NCI-H2029 (cell line): ENCODE measurements at regions not wholly inside any gene's neighbourhood (a gene's known extent, or its start where the extent isn't known, plus 50 kb on each side); places are given as distances from the start of the nearest gene placed in this dataset.
"Not testable (repeated sequence)": the region's sequence is repeated elsewhere in the genome, so short reads cannot be mapped to it uniquely, and the experiment has no call there.

Experiments used
- DNase-seq: peaks from one replicate; lab custom pipeline; 2025; lab: John Stamatoyannopoulos, UW

DNA sequence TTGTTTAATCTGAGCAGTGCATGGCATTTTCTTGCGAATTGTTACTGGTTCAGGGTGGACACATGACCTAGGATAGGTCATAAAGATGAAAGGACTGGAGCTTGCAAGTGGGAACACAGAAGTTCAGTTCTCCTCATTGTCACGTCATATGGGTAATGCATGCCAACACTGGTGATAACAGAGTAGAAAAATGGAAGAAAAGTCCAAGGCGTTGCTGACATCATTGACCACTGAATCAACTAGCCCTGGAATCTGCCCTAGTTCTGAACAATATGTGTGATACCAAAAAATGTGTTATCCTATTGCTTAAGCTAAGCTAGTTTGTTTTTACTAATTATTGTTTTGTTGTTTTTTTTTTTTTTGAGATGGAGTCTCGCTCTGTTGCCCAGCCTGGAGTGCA lies 234.2 kb upstream of the MAF start:
- no peak for DNase-seq

DNA sequence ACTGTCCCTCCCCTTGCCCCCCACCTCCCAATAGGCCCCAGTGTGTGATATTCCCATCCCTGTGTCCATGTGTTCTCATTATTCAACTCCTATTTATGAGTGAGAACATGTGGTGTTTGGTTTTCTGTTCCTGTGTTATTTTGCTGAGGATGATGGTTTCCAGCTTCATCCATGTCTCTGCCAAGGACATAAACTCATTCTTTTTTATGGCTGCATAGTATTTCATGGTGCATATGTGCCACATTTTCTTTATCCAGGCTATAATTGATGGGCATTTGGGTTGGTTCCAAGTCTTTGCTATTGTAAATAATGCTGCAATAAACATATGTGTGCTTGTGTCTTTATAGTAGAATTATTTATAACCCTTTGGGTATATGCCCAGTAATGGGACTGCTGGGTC lies 233.5 kb upstream of the MAF start:
- DNase-seq: not testable (repeated sequence)

DNA sequence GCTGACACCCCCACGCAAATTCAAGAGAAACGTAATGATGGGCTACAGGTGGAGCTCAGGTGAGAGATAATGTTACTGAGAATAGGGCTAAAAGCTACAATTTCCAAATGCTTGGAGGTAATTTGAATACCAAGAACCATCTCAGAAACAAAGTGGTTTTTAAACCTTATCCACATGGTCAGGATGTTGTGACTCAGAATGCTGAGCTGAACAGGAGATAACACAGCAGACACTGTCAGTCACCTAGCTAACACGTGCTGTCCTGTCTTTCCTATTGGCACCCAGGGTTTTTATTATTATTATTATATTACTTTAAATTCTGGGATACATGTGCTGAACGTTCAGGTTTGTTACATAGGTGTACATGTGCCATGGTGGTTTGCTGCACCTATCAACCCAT lies 233.0 kb upstream of the MAF start:
- no peak for DNase-seq

DNA sequence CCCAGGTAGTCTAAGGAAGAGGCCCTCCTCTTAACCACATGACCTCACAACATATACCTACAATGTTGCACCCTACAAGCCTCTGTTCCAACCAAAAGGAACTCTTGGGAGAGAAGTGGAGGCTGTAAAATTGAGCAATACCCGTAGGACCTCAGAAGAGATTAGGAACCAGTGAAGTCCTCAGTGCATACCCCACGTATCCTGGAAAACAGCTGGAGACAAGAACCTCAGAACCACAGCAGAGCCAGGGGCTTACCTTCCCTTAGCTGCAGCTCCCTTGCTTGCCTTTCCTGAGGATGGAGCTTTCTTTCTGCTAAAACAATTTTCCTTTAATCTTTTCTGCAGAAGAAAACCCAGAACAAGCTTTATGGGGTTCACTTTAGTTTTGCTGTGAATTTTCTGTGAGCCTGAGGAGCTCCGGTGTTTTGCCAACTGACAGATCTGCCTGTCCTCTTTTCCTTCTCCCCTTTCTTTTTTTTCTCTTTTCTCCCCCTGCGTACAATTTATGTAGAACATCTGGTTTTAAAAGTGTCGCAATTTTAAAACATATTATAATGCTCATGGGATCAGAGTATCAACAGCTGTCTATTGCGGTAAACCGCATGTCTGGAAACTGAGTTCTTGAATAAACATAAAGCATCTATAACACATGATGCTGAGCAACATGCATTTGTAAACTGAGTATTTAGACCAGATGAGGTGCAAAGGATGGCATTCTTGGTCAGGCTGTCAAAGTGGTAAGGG lies 226.4 kb upstream of the MAF start:
- DNase-seq: no peak

DNA sequence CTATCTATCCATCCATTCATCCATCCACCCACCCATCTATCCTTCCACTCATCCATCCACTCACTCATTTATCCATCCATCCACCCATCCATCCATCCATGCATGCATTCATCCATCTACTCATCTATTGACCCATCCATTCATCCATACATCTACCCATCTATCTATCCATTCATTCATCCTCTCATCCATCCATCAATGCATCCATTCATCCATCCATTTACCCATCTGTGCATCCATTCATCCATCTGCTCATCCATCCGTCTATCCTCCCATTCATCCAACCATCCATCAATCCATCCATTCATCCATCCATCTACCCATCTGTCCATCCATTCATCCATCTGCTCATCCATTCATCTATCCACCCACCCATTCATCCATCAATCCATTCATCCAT lies 224.5 kb upstream of the MAF start:
- no peak for DNase-seq

DNA sequence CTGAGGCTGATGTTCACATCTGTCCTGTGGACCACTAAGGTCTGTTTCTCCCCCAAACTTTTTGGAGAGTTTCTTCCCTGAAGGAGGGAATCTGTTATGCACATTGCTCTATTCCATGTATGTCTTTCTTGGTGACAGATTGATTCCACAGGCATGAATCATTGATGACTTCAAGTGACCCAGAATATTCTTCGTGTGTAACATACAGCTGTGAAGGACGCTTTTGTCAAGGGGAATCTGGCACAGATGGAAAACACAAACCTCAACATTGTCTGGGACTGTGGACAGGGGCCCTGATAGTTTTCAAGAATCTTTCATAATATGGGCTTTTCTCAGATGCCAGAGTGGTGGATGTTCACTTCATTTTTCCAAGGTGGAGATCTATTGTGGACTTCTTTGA lies 223.1 kb upstream of the MAF start:
- no peak for DNase-seq

DNA sequence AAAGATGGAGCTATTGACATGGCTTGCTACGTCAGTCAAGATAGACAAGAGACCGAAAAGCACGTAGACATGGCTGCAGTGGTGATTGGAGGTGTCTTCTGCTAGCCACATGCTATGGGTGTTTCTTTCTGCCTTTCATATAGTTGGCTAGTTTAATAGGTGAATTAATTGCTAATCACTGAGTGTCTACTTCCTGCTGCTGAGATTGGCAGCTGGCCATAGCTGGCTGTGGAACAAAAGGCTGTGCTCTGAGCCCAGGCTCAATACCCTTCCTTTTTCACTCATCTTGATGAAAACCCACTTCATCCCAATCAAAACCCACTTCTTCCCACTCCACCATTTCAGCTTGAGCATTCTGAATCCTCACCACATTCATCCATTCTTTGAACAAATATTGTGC lies 221.4 kb upstream of the MAF start:
- no peak for DNase-seq

DNA sequence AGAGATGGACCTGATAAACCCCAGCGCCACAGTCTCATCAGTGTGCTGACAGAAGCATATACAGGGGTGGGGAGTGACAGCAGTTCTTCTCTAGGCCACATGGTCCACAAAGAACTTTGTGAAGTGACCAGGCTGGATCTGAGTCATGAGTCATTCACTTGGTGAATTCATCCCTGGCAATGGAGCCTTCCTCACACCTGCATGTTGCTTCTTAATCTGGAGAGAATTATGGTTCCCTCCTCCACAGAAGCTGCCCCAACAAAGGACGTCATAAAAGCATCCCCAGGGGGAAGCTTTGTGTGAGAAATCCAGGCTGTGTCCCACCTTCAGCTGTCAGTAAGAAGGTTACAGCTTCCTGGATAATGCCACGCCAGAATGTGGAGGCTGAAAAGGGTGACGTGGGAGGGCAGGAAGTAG lies 215.6 kb upstream of the MAF start:
- DNase-seq: no peak

DNA sequence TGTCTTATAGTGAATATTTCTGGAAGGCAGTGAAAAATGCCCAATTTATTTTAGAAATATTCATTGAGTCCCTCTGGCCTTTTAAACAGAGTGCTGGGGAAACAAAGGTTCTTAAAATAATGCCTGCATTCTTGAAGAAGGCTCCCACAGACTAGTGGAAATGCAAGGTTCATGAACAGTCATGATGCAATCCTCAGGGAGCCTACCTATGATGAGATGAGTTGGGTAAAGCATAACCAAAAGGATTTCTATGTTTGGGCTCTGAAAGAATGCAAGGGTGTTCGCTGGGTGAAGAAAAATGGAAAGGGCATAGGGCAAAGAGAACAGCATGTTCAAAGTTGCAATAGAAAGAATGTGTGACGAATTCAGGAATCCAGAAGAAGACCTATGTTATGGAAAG lies 214.5 kb upstream of the MAF start:
- no peak for DNase-seq

DNA sequence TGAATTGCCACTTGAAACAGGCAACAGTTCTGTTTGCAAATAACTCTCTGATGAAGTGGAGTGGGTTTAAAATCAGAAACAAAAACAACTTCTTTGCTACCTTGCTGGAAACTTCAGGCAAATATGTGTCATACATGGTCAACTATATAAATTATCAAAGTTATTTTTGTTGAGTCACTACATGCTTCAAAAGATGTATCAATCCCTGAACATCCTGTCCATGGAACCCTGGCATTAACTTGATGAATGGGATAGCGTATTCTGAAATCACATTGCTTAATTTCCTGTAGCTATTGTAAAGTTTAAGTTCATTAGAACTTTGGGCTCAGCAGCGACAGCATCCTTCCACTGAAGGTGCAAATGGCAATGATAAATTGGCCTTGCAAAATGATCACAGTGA lies 213.6 kb upstream of the MAF start:
- no peak for DNase-seq

DNA sequence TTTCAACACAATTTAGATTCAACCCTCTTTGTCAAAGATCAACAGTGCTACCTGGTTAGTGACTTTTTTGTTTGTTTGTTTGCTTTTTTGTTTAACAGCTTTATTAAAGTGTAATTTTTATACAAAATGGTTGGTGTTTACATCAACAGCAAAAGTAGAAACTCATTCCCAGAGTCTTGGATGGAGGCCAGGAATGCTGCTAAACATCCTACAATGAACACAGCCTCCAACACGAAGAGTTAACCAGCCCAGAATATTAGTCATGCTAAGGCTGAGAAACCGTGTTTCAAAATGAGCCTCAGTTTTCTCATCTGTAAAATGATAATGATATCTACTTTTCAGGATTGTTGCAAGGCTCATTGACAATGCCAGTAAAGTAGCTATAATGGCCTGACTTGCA lies 211.0 kb upstream of the MAF start:
- no peak for DNase-seq

DNA sequence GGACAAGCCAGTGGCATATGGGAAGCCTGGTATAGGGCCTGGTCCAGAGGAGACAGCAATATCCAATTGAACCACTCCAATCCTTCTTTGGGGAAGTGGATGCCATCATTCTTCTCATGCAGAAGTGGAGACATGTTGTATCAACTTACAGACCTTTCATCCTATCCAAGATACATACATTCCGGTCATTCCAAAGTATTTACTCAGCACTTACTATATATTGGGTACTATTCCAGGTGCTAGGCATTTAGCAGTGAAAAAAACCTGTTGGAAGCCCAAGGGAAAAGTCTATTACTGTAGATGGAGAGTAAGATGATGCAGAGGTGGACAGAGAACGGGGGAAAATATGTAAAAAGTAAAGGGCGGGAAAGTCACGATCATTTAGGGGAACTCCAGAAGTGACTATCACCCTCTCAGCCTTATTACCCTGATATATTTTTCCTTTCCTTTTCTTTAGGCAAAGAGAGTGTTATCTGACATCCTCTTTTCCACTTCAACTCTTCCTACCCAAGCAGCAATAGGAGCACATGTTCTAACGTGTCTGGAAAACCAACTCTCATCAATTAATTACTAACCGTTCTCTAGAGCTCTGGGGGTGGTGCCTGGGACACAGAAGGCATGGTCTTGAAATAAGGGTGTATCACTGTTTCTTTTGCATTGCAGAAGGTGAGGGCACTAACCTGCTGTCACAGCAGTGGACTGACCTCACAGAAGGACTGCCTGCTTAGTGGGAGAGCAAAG lies 210.1 kb upstream of the MAF start:
- no peak for DNase-seq

DNA sequence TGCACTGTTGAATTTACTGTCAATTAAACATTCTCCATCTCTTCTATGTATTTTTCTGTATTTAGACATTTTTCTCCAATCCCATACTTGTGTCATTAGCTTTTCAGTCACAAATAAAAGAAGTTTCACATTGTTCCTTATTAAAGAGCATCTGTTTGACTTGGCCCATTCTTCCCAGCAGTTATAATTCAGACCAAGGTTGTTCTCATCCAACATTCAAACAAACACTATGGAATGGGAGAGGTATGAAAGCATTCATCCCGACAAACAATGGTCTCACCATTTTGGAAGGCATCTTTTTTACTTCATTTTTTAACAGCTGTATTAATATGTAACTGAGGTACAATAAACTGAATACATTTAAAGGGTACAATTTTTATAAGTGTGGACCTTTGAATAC lies 208.8 kb upstream of the MAF start:
- DNase-seq: no peak

DNA sequence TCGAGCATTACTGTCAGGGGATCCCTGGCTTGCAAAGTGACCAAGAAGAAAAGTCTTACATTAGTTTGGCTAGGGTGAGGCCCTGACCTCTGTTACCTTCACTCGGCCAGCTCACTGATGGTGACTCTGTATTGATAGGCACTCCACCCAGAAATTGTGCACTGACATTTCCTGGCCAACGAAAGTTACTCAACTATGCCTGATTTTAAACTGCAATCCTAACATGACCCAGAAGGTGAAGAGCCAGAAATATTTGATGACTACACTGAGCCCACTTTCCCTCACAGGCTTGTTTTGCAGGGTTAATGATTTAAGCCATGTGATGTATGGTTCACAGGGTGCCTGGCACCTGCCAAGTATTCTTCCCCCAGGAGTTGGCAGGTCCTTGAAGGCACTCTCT lies 208.2 kb upstream of the MAF start:
- no peak for DNase-seq

DNA sequence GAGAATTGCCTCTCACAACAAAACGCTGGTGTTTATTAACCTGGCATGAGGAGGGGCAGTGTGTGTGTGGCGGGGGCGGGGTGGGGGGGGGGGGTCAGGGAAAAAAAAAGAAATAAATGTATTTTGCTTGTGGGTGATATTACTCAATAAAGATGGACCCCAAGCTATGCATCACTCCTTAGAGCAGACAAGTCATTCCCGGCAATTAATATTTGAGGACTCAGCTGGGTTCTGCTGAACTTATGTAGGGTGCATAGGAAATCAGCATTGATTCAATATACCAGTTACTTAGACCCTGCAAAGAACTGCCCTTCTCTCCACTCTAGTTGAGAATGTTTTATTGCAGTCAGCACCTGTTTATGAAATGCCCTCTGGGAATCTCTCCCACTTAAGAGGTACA lies 206.2 kb upstream of the MAF start:
- DNase-seq: no peak

DNA sequence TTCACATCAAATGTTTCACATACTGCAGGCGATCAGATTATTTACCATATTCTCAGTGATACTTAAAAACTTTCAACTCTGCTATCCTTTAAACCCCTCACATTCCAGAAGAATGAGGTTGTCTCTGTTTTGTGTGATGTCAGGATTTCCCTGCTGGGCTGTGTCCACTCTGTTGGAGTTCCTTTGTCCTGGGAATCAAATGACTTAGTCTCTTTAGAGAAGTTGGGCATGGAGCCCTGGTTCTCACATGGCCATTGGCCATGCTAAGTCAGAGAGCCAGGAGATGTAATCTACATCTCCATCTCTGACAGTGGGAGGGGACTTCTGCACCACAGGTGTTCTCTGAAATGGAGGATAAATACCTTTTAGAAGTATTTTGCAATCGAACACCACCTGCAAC lies 205.1 kb upstream of the MAF start:
- DNase-seq: no peak

DNA sequence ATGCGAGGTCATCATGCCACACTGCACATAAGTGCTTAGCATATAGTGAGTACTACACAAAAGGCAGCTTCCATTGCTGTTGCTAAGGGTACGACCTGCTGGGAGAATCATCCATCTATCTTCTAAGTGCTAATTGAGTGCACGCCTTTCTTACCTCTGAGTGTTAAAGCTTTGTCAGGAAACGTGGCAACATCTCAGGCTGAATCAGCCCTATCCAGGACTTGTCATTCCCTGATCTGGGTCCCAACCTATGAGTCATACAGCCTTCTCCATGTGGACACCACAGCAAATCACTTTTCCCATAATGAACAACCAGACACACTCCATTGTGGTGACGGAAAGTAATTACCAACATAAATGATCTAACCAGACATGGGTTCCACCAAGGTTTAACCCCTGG lies 201.1 kb upstream of the MAF start:
- no peak for DNase-seq

DNA sequence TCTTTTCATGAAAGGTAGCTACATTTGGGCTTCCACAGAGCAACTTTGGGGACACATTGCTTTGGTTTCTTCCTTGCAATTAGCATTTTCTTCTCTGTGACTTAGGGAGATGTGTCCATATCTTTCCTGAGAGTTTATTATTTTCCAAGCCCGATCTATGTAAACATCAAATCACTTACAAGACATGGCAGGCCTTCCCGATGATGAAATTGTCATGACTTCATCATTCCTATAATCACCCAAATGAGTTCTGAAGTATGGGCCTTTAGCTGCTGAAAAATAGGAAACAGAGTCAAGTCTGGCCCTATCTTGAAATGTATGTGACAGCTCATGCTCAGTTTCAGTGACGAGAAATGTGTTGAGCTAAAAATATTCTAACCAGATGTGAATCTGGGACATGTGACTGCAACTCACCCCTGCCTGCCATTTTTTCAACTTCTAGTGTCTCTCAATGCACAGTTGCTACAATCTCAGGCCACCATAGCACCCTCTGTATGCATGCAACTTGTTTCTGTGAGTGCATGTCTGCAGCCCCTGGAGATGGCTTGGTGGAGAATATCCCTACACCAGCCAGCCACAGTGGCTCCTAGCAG lies 199.6 kb upstream of the MAF start:
- DNase-seq: no peak

DNA sequence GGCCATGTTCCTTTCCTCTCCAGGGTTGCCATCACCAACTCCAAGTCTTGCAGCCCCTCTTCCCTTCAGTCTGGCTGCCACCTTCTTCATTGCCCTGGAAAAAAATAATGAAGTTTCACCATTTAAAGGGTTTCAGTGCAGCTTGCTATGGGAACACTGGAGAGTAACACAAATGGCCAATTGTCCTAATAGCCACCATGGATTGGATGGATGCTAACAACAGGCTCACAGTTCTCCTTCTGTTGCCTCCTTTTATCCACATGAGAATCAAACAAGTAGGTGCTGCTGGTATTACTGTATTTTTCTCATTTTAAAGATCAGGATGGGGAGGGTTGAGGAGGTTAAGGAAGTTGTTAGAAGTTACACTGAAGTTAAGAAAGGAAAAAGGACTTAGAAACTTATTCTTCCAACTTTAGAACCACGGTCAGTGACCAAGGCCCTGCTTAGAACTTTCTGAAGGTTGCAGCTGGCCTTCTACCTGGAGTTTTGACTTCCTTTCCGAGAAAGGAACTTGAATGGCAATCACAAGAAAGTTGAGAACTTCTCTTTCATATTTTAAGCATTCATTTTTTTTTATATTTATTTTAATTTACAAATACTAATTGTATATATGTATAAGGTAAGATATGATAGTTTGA lies 198.0 kb upstream of the MAF start:
- no peak for DNase-seq

DNA sequence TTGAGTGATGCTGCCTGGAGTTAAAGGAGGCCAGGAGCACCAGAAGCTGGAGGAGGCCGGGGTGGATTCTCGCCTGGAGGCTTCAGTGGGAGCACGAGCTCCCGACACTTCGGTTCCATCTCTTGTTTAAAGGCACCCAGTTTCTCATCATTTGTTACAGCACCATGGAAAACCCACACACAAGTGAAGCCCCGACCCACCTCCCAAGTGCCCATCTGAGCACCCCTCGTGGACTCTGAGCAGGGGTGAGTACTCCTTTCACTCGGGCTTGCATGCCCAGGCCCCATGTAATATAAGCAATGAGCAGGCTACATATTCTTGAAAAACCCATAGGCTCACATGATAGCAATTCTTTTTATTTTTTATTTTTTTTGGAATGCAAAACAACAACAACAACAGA lies 196.9 kb upstream of the MAF start:
- no peak for DNase-seq

DNA sequence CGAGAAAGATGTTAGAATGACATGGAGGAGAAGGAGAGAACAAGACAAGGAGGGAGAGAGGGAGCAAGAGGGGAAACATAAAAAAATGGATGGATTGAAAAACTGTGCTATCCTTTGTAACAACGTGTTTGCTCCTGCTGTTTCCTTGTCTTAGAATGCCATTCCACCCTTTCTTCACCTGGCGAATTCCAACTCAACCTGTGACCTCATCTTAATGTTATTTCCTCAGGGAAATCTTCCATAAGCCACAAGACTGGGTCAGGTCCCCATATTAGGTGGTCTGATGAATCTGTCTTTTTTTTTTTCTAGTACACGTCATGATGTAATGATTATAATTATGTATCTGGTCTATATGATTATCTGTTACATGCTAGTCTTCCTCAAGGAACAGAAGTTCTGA lies 195.0 kb upstream of the MAF start:
- no peak for DNase-seq

DNA sequence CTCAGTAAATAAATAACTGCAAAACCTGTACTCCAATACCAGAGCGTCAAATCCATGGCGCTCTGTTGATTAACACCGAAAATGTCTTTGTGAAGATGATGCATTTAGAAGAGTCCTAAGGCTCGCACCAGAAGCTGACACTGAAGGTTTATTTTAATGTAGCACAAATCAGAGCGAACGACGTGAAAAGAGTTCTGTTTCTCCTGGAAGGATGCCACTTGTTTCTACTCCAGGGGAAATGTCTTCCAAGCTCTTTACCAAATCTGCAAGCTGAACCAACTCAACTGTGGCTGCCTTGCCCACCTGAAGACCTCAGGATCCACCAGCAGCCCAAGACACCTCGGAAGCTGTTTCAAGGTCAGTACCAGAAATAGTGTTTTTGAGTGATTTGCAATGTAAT lies 194.4 kb upstream of the MAF start:
- DNase-seq: no peak
